22Rv1 (cell line): ENCODE measurements at regions not wholly inside any gene's neighbourhood (a gene's known extent, or its start where the extent isn't known, plus 50 kb on each side); places are given as distances from the start of the nearest gene placed in this dataset.

Experiments used
- H3K27ac ChIP-seq: fragments of 450-650 bp; 2 replicates; pipeline ENCODE4 v1.5.1; 2017
- CTCF ChIP-seq: fragments of 450-650 bp; IDR thresholded peaks from 2 replicates; pipeline ENCODE4 v1.5.1; 2017; ENCODE audit warnings: mild to moderate bottlenecking
- ZFX ChIP-seq: fragments of 450-650 bp; IDR thresholded peaks from 2 replicates; pipeline ENCODE4 v1.6.1; 2017; ENCODE audit warnings: antibody characterized with exemption, borderline replicate concordance

GRCh38 chr1:241424480-241424971 lies 67.5 kb upstream of the RGS7 start:
- TF ChIP-seq ZFX (no peak), CTCF (no peak)
- no peak overlapping the region for H3K27ac ChIP-seq

GRCh38 chr1:241423541-241424479 lies 66.8 kb upstream of the RGS7 start:
- TF ChIP-seq CTCF (peak; percentile 48), ZFX (no peak)
- no peak overlapping the region for H3K27ac ChIP-seq

- TF ChIP-seq CTCF (no peak), ZFX (no peak)
- H3K27ac ChIP-seq = no peak overlapping the region
Measured at GRCh38 chr1:241422470-241422869, 65.5 kb upstream of the RGS7 start.

GRCh38 chr1:241419986-241420385 lies 63.0 kb upstream of the RGS7 start:
- H3K27ac ChIP-seq = no peak overlapping the region
- TF ChIP-seq CTCF = no peak
- TF ChIP-seq ZFX = no peak

GRCh38 chr1:241417258-241417657 lies 60.3 kb upstream of the RGS7 start:
- no peak for TF ChIP-seq CTCF
- no peak for TF ChIP-seq ZFX
- no peak overlapping the region for H3K27ac ChIP-seq

- no peak overlapping the region for H3K27ac ChIP-seq
- TF ChIP-seq ZFX = no peak
- no peak for TF ChIP-seq CTCF
Measured at GRCh38 chr1:241413974-241414373, 57.0 kb upstream of the RGS7 start.

- no peak for TF ChIP-seq ZFX
- TF ChIP-seq CTCF = no peak
Measured at GRCh38 chr1:241413386-241413785, 56.4 kb upstream of the RGS7 start.

More at GRCh38 chr1:241413386-241413785, 56.4 kb upstream of the RGS7 start:
- H3K27ac ChIP-seq = no peak overlapping the region
